ENCODE measurements at regions not wholly inside any gene's neighbourhood (a gene's known extent, or its start where the extent isn't known, plus 50 kb on each side); places are given as distances from the start of the nearest gene placed in this dataset.

DNA sequence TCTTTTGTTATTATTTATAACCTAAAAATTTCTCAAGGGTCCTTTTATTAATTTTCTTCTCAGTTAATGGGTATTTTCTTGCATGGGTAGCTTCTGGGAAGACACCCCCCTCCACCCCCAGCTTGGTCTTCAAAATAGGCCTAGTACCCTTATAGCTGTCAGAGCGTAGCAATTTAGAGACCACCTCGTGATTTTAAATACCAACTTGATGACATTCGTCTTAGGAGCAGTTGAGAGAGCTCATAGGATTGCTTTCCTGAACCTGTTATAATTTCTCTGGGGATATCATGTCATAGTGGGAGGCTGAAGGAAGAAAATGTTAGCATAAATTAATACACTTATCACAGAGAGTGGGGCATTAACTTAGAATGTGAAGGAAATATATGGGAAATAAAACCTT lies 83.1 kb upstream of the MLIP start:
- TF ChIP-seq POLR2A (IDR thresholded peaks at IDR 0.05; ENCODE audit: low read depth, low read length): no peak
- no peak for TF ChIP-seq TAF1 (IDR thresholded peaks at IDR 0.05; ENCODE audit: low read depth, low read length)
- TF ChIP-seq POLR2AphosphoS5 (IDR thresholded peaks at IDR 0.05; ENCODE audit: low read depth, low read length): no peak
- TF ChIP-seq SPI1 (IDR thresholded peaks at IDR 0.05; ENCODE audit: low read depth, low read length): no peak
- no peak for TF ChIP-seq POU2F2 (IDR thresholded peaks at IDR 0.05; ENCODE audit: low read depth, low read length)
- no peak for TF ChIP-seq PAX5 (IDR thresholded peaks at IDR 0.05; ENCODE audit: insufficient read depth, low read length, severe bottlenecking)
